Spleen (tissue), 7 donors: ENCODE measurements at regions not wholly inside any gene's neighbourhood (a gene's known extent, or its start where the extent isn't known, plus 50 kb on each side); places are given as distances from the start of the nearest gene placed in this dataset.

Source experiments
- POLR2A ChIP-seq, 3 donors: fragments of 450-650 bp; IDR thresholded peaks; one replicate each; pipeline ENCODE4 v1.5.1; 2017; ENCODE audit warnings: antibody characterized with exemption in 3 of 3, mild to moderate bottlenecking in 1 of 3
- POLR2AphosphoS5 ChIP-seq, 3 donors: sonication (generic); formaldehyde crosslinking; IDR thresholded peaks; one replicate each; pipeline ENCODE4 v1.5.1; 2017; ENCODE audit warnings: antibody characterized with exemption in 3 of 3
- TF ChIP-seq, protein P1 (sequence below), 11 experiments: fragments of 200-600 bp in 7 of 11; fragments of 450-650 bp in 4 of 11; sonication (generic) in 4 of 11; IDR thresholded peaks in 8 of 11; conservative IDR thresholded peaks in 3 of 11; 1 replicate in 7 of 11; 2 replicates in 4 of 11; pipeline versions ENCODE4 v1.4.0 to v1.8.0; 2016 to 2021; ENCODE audit warnings: antibody characterized with exemption in 11 of 11, inconsistent platforms in 4 of 11, mild to moderate bottlenecking in 1 of 11
- donor health status: DM: no; HTN: no; CAD: no; lungs with moderate emphysema.
- donor health status: DM: no; HTN: no; CAD: no.
- donor health status: DM: no; HTN: no; CAD: no.

DNA sequence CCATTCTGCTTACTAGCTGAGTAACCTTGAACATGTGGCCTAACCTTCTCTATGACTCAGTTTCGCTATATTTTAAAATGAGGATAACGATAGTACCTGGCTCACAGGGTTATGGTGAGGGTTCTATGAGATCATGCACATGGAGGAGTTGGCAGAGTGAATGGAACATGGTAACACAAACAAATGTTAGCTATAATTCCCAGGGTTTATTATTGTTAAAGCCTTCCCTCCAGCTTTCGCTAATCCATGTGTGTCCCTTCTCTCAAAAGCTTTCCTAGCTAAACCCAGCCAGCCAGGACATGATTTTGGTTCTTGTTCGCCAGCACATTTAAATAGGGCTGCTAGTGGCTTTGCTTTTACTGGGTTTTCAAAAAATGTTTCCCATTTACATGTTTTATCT is 361.0 kb upstream of the NFE2L3 start:
- TF ChIP-seq, protein P1, sequence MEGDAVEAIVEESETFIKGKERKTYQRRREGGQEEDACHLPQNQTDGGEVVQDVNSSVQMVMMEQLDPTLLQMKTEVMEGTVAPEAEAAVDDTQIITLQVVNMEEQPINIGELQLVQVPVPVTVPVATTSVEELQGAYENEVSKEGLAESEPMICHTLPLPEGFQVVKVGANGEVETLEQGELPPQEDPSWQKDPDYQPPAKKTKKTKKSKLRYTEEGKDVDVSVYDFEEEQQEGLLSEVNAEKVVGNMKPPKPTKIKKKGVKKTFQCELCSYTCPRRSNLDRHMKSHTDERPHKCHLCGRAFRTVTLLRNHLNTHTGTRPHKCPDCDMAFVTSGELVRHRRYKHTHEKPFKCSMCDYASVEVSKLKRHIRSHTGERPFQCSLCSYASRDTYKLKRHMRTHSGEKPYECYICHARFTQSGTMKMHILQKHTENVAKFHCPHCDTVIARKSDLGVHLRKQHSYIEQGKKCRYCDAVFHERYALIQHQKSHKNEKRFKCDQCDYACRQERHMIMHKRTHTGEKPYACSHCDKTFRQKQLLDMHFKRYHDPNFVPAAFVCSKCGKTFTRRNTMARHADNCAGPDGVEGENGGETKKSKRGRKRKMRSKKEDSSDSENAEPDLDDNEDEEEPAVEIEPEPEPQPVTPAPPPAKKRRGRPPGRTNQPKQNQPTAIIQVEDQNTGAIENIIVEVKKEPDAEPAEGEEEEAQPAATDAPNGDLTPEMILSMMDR (IDR thresholded peaks at IDR 0.05 in 8 of 11, conservative IDR thresholded peaks at IDR 0.05 in 3 of 11): no peak
- TF ChIP-seq POLR2A (IDR thresholded peaks at IDR 0.05): no peak
- no peak for TF ChIP-seq POLR2AphosphoS5 (IDR thresholded peaks at IDR 0.05)
